KOPT-K1 (cell line): ENCODE measurements at regions not wholly inside any gene's neighbourhood (a gene's known extent, or its start where the extent isn't known, plus 50 kb on each side); places are given as distances from the start of the nearest gene placed in this dataset.

Experiments used
- H3K27ac ChIP-seq: fragments of 200-600 bp; sonication (generic); 2 replicates; pipeline ENCODE4 v1.5.1; 2016; ENCODE audit warnings: antibody characterized with exemption, mild to moderate bottlenecking, low read depth, low read length; ENCODE audit not compliant: poor library complexity, severe bottlenecking
- H3K36me3 ChIP-seq: fragments of 200-600 bp; sonication (generic); 2 replicates; pipeline ENCODE4 v1.5.1; 2017; ENCODE audit warnings: antibody characterized with exemption, mild to moderate bottlenecking, low read length, moderate library complexity; ENCODE audit not compliant: insufficient read depth
- H3K9me3 ChIP-seq: fragments of 200-600 bp; sonication (generic); 2 replicates; pipeline ENCODE4 v1.5.1; 2017; ENCODE audit warnings: antibody characterized with exemption, low read length, mild to moderate bottlenecking; ENCODE audit not compliant: insufficient read depth, poor library complexity, severe bottlenecking

DNA sequence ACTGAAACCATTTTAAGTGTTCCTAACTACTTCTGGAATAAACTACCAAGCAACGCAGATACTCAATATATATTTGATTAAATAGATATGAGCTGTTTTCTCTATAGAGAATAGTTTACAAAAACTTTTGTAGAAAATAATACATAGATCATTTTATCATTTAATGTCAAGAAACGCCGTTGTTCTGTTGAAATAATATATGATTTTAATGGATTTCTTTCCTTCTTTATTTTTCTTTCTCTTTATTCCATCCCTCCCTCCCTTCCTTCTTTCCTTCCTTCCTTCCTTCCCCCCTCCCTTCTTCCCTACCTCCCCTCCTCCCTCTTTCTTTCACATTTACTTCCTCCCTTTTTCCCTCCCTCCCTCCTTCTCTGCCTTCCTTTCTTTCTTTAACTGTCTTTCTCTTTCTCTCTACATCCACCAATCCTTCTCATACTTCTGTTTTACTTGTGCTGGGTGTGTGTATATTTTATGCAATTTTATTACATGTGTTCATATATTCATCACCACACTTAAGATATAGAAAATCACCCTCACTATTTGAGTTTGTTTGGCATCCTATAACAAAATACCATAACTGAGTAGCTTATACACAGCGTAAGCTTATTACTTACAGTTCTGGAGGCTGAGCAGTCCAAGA lies 230.9 kb upstream of the BRINP3 start:
- Histone ChIP-seq H3K9me3 (no peaks in the 10 kb centered on the region), H3K27ac (no peak overlapping the region), H3K36me3 (no peaks in the 10 kb centered on the region)

DNA sequence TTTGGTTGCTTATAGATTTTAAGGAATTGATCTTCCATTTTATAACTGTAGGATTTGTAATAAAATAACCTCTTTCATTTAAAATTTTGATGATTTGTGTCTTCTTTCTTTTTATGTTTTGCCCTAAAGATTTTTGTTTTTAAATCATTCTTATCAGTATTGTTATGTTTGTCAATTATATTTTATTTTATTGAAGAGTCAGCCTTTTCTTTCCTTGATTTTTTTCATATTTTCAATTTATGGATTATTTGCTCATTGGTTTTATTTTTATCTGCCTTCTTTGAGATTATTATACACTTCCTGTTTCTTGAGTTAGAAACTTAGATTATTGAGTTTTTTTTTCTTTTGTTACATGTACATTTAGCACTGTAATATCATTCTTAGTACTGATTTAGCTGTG lies 233.4 kb upstream of the BRINP3 start:
- no peaks in the 10 kb centered on the region for H3K36me3 ChIP-seq
- H3K27ac ChIP-seq: no peak overlapping the region
- no peaks in the 10 kb centered on the region for H3K9me3 ChIP-seq

DNA sequence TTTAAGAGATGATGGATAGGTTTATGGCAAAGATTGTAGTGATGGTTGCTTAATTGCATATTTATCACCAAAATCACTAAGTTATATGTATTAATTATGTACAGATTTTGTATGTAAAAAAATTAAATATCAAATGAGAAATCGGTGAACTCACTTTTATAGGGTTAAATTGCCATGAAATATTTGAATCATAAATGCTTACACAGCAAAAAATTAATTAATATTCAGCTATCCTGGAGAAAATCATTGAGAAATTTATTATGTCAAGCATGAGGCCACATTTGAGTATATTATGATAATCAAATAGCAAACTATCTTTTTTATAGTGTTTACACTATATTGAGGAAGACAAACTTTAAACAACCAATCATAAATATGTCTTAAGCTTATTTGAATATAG lies 239.4 kb upstream of the BRINP3 start:
- H3K36me3 ChIP-seq: no peaks in the 10 kb centered on the region
- H3K27ac ChIP-seq: no peak overlapping the region
- H3K9me3 ChIP-seq: no peaks in the 10 kb centered on the region

DNA sequence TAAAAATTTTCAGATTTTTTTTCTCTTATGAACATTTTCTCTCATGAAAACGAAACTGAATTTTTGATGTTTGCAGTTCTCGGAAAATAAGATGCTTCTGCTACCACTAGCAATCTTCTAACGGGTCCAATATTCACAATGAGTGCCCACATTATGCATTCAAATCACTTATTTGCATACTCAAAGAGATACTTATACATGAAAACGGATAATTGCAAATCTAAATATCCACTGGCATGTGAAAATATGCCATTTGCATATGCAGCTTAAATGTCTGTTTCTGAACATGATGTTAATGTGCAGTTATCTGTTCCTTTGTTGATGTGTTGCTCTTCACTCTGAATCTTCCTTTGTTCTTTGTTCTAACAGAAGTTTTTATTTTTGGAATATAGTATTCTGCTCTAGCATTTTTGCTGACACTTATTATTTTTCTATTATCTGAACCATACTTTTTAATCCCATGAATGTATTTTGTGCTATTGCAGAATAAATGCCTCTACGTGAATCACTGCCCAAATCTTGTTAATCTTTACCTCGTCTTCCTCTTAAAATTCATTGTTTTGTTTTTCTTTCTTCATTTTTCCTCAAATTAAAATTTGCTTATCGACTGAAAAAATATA lies 259.4 kb upstream of the BRINP3 start:
- no peak overlapping the region for H3K27ac ChIP-seq
- H3K36me3 ChIP-seq: no peaks in the 10 kb centered on the region
- H3K9me3 ChIP-seq: no peaks in the 10 kb centered on the region

DNA sequence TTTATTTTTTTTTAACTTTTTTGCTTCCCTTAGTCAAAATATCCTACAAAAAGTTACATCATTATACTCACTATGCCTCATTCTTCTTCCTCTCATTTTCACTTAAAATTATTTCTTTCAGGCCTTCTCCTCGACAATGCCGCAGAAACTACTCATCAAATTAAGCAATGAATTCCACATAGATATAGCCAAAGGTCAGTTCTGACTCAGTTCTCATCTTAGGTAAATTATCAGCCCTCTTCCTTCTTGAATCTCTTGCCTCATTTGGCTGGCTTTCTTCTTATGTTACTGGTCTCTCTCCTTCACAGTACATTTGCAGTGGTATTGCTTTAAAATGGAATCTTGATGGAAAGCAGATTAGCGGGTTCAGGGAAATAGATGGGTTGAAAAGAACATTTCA lies 260.7 kb upstream of the BRINP3 start:
- no peaks in the 10 kb centered on the region for H3K9me3 ChIP-seq
- H3K36me3 ChIP-seq: no peaks in the 10 kb centered on the region
- no peak overlapping the region for H3K27ac ChIP-seq

DNA sequence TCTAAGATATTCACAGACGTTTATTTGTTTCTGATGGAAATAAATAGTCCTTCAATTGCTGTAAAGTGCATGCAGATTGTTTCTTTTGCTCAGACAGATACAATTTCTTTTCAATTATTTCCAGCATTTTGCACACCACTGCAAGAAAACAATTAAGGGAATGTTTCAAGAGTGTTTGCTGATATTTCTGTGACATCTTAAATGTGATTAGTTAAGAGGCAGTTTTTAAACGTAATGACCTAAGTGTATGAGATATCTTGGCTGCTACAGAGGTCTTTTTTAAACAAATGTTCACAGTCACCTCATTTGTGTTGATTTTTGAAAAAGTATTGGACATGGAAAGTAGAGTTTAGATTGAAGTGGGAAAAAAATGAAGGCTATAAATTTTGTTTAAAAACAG lies 262.3 kb upstream of the BRINP3 start:
- no peak overlapping the region for H3K27ac ChIP-seq
- H3K36me3 ChIP-seq: no peaks in the 10 kb centered on the region
- no peaks in the 10 kb centered on the region for H3K9me3 ChIP-seq

DNA sequence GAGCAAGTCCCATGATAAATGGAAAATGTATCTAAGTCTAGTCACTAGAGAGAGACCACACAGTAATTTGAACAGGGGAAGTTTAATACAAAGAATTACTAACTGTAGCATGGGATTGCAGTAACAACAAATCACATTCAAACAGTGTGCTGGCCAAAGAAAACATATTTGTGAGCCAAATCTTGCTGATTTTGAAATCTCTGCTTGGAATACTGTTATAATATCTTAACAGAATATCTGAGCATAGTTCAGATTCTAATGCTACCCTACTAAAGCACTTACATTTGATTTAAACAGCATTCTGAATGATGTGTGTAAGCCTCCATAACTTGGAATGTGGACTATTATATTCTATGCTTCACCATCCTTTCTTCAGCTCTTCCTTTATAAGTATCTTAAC lies 270.0 kb upstream of the BRINP3 start:
- Histone ChIP-seq H3K36me3 (no peaks in the 10 kb centered on the region), H3K27ac (no peak overlapping the region), H3K9me3 (no peaks in the 10 kb centered on the region)

DNA sequence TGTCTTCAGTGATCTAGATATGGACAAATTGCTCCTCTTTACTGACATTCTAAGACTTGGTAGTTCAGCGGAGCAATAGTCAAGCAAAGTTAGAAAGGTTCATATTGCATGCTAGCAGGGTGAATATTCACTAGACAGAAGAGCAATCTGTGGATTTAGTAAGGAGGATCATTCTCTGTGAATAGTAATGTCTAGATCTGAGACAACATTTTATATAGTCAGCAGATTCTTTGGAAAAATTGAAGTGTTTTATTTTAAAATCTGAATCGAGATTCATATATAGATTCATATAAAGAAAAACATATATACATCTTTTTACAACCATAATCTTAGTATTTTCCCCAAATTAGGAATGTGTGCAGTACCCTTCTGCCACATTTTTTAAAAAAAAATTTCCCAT lies 274.5 kb upstream of the BRINP3 start:
- H3K36me3 ChIP-seq: no peaks in the 10 kb centered on the region

DNA sequence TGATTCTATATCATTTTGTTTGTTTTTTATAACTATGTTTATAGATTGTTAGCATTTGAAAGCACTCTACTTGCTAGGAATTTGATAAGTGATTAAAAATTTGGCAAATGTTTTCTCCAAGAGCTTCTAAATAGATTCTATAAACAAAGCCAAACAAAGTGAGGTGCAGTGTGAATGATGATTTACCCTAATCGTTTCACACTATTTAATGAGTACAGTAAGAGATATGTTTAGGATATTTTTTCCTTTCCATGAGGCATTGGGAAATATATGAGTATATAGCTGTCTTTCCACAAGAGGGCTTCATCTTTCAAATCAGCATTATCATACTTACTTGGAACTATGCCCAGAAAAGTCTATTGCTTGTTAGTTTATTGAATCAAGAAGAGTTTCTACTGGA lies 277.0 kb upstream of the BRINP3 start:
- Histone ChIP-seq H3K27ac (no peak overlapping the region), H3K36me3 (no peaks in the 10 kb centered on the region), H3K9me3 (no peaks in the 10 kb centered on the region)

More for the DNA sequence above, 274.5 kb upstream of the BRINP3 start:
- no peak overlapping the region for H3K27ac ChIP-seq
- H3K9me3 ChIP-seq: no peaks in the 10 kb centered on the region

DNA sequence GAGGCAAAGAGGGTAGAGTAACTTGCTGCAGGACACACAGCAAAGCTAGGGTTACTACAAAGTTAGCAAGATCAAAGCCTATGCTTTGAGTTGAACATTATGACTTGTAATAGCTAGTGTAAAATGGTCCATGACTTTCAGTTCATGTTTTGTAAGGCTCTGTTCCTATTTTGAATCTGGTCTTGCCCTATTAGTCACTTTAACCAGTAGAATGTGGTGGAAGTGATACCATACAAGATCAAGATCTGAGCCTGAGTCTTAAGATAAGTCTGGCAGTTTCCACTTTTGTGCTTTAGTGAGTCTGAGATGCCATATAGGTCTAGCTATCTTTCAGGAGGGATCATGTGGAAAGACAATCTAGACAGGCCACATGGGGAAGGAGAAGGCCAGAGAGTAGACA lies 282.1 kb upstream of the BRINP3 start:
- no peaks in the 10 kb centered on the region for H3K9me3 ChIP-seq
- no peak overlapping the region for H3K27ac ChIP-seq
- H3K36me3 ChIP-seq: no peaks in the 10 kb centered on the region

DNA sequence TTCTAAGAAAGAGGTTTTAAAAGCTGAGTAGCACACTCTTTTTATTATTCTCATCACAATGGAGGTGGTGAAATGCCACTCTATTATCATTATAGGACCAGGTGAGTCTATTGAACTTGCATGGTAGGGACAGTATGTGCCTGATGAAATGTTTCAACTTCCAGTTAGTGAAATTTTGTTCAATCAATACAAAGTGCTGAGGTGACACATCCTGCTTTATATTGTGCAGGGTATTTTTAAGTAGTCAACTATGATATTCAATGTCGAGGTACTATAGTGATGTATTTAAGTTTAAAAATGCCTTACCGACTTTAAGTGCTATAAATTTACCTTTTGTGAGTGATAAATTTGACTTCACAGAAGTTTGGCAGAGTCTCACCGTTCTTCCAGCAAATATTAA lies 284.7 kb upstream of the BRINP3 start:
- no peaks in the 10 kb centered on the region for H3K9me3 ChIP-seq
- H3K36me3 ChIP-seq: no peaks in the 10 kb centered on the region
- H3K27ac ChIP-seq: no peak overlapping the region

DNA sequence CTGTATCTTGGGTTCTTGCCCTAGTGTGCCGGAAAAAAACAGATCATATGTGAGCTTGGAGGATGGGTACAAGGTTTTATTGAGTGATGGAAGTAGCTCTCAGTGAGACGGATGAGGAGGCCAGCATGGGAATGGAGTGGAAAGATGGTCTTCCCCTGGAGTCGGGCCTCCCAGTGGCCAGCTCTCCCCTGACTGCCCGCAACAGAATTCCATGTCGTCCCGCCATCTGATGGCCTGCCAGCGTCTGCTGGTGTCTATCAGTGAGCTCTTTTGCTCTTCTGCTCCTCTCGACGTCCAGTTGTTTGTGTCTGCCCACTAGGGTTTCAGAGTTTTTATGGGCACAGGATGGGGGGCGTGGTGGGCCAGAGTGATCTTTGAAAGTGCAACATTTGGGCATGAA lies 315.2 kb upstream of the BRINP3 start:
- H3K36me3 ChIP-seq: no peaks in the 10 kb centered on the region
- H3K9me3 ChIP-seq: no peaks in the 10 kb centered on the region
- no peak overlapping the region for H3K27ac ChIP-seq

DNA sequence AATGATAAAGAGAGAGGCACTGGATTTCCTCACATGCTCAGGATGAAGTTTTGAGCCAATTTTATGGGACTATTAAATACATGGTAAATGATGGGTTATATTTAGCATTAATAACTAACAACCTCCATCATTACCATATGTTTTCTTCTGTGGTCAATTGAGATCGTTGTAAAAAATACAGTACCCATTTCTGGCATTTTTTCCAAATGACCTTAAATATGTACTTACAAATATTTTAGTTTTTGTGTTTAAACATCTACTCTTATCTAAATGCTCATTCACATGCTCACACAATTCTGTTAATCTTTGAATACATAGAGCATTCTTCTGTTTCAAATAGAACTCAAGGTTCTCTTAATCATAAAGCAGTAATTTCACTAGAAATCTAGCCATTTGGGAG lies 330.0 kb upstream of the BRINP3 start:
- no peak overlapping the region for H3K27ac ChIP-seq
- H3K36me3 ChIP-seq: no peaks in the 10 kb centered on the region
- no peaks in the 10 kb centered on the region for H3K9me3 ChIP-seq

DNA sequence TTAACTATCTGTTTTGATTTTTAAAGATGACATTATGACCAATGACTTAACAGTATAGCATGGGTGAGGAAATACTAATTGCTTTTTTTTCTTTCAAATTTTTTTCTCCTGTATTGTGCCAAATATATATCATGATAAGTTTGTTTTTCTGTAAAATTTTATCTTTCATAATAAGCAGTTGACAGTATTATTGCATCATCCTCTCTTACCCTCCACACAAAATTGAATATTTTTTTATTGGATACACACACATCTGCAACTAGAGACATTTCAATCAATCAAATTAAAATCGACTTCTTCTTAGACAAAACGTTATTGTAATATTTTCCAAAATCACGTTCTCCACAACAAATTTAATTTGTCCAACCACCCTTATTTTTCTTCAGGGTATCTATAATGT lies 330.4 kb upstream of the BRINP3 start:
- Histone ChIP-seq H3K36me3 (no peaks in the 10 kb centered on the region), H3K9me3 (no peaks in the 10 kb centered on the region), H3K27ac (no peak overlapping the region)

DNA sequence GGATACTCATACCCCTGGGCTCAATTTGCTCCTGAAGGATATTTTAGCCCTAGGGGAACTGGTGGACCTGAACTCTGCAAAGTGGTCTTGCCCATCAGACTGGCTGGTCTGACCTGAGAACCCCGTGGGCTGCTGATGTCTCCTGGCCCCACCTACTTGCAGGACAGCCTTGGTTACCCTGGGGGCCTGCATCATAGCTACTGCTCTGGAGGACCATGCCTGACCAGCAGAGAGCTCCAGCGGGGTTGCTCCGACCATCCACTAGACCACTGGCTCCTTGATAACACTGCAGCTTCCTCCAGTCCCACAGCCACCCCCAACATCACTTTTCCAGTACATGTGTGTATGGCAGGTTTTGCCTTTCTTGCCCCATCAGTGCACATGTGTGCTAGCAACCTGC lies 331.6 kb upstream of the BRINP3 start:
- Histone ChIP-seq H3K36me3 (no peaks in the 10 kb centered on the region), H3K27ac (no peak overlapping the region), H3K9me3 (no peaks in the 10 kb centered on the region)

DNA sequence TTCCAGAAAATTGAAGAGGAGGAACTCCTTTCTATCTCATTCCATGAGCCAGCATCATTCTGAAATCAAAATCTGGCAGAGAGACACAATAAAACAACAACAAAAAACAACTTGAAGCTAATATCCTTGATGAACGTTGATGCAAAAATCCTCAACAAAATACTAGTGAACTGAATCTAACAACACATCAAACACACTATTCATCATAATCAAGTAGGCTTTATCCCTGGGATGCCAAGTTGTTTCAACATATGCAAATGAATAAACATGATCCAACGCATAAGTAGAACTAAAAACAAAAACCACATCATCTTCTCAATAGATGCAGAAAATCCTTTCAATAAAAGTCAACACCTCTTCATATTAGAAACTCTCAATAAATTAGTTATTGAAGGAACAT lies 335.3 kb upstream of the BRINP3 start:
- no peaks in the 10 kb centered on the region for H3K36me3 ChIP-seq
- H3K9me3 ChIP-seq: no peaks in the 10 kb centered on the region
- no peak overlapping the region for H3K27ac ChIP-seq
